ENCODE measurements at regions not wholly inside any gene's neighbourhood (a gene's known extent, or its start where the extent isn't known, plus 50 kb on each side); places are given as distances from the start of the nearest gene placed in this dataset.

DNA sequence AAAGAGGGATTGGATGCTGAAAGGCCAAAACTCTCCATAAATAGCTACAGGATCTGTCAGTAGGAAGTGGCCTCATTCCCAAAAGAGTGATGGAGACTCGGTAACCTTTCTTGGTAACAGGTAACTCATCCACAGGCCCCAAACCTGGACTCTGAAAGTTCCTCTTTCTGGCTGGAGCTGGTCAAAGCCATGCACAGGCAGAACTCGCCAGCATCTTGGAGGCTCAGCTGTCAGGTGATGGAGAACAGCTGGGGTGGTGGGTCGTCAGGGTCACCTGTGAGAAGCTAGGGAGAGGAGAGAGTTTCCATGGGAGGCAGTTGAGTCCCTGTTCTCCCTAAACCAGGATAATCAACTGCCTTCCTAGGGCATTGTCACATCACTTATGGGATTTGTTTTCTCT lies 354.3 kb upstream of the GATB start:
- no peak for DNase-seq (ENCODE audit: insufficient read length, low spot score)
- no peak for FAIRE-seq
- no peak for TF ChIP-seq PAX5 (IDR thresholded peaks at IDR 0.05; ENCODE audit: insufficient read depth, low read length, severe bottlenecking)
- TF ChIP-seq POLR2A (IDR thresholded peaks at IDR 0.05; ENCODE audit: low read depth, low read length) = no peak
- TF ChIP-seq POU2F2 (IDR thresholded peaks at IDR 0.05; ENCODE audit: low read depth, low read length) = no peak
- no peak for TF ChIP-seq POLR2AphosphoS5 (IDR thresholded peaks at IDR 0.05; ENCODE audit: low read depth, low read length)
- TF ChIP-seq SPI1 (IDR thresholded peaks at IDR 0.05; ENCODE audit: low read depth, low read length) = no peak
- no peak for TF ChIP-seq TAF1 (IDR thresholded peaks at IDR 0.05; ENCODE audit: low read depth, low read length)

DNA sequence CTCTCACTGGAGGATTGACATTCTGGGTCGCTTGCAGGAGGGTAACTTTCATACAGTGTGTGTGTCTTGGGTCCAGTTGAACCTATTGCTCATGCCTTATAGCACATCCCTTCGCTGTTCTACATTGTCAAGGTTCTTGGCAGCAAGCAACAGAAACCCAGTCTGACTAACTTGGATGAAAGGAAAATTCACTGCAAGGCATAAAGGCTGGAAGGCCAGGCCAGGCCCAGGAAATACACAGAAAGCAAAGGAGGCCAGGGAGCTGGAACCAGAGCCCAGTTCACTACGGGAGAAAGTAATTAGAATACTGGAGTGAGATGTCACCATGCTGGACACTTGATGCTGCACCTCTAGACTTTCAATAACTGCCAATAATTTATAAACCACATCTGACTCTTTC lies 353.8 kb upstream of the GATB start:
- FAIRE-seq = no peak
- DNase-seq (ENCODE audit: insufficient read length, low spot score) = no peak
- TF ChIP-seq TAF1 (IDR thresholded peaks at IDR 0.05; ENCODE audit: low read depth, low read length) (no peak), POLR2A (IDR thresholded peaks at IDR 0.05; ENCODE audit: low read depth, low read length) (no peak), POLR2AphosphoS5 (IDR thresholded peaks at IDR 0.05; ENCODE audit: low read depth, low read length) (no peak), POU2F2 (IDR thresholded peaks at IDR 0.05; ENCODE audit: low read depth, low read length) (no peak), PAX5 (IDR thresholded peaks at IDR 0.05; ENCODE audit: insufficient read depth, low read length, severe bottlenecking) (no peak), SPI1 (IDR thresholded peaks at IDR 0.05; ENCODE audit: low read depth, low read length) (no peak)

DNA sequence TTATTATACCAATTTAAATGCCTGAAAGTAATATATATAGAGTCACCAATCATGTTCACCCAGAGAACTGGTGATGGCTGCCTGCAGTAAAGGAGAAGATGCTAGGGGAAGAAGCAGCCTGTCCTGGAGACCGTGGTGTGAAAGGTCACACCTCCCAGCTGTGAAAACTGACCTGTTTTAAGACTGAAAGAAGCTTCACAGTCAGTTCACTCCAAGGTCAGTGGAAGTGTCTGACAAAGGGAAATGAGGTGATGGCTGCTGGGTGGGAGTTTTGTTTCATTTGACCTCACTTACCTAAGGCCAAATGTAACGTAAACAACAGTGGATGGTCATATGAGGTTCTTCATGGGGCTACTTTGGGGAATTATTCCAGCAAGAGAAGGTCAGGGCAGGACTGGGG lies 352.1 kb upstream of the GATB start:
- TF ChIP-seq POLR2AphosphoS5 (IDR thresholded peaks at IDR 0.05; ENCODE audit: low read depth, low read length) (no peak), POU2F2 (IDR thresholded peaks at IDR 0.05; ENCODE audit: low read depth, low read length) (no peak), TAF1 (IDR thresholded peaks at IDR 0.05; ENCODE audit: low read depth, low read length) (no peak), POLR2A (IDR thresholded peaks at IDR 0.05; ENCODE audit: low read depth, low read length) (no peak), SPI1 (IDR thresholded peaks at IDR 0.05; ENCODE audit: low read depth, low read length) (no peak), PAX5 (IDR thresholded peaks at IDR 0.05; ENCODE audit: insufficient read depth, low read length, severe bottlenecking) (no peak)
- FAIRE-seq = no peak
- DNase-seq (ENCODE audit: insufficient read length, low spot score) = no peak

DNA sequence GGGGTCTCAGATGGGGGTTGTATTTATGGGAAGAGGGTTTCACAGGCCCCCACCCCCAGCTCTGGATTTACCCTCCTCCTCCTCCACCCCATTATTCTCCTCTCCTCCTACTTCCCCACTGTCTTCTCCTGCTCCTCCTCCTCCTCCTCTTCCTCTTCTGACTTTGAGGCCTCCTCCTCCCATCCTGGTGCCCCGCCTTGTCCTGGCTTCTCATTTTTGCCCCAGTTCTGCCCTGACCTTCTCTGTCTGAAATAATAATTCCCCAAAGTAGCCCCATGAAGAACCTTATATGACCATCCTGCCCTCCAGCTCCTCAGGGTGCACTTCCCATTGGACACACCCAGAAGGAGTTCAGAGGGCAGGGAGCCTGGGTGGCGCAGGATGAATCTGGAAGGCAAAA lies 351.4 kb upstream of the GATB start:
- DNase-seq (ENCODE audit: insufficient read length, low spot score) (no peak), FAIRE-seq (no peak)
- no peak for TF ChIP-seq POLR2AphosphoS5 (IDR thresholded peaks at IDR 0.05; ENCODE audit: low read depth, low read length)
- no peak for TF ChIP-seq POU2F2 (IDR thresholded peaks at IDR 0.05; ENCODE audit: low read depth, low read length)
- no peak for TF ChIP-seq PAX5 (IDR thresholded peaks at IDR 0.05; ENCODE audit: insufficient read depth, low read length, severe bottlenecking)
- no peak for TF ChIP-seq TAF1 (IDR thresholded peaks at IDR 0.05; ENCODE audit: low read depth, low read length)
- TF ChIP-seq SPI1 (IDR thresholded peaks at IDR 0.05; ENCODE audit: low read depth, low read length) = no peak
- TF ChIP-seq POLR2A (IDR thresholded peaks at IDR 0.05; ENCODE audit: low read depth, low read length) = no peak

DNA sequence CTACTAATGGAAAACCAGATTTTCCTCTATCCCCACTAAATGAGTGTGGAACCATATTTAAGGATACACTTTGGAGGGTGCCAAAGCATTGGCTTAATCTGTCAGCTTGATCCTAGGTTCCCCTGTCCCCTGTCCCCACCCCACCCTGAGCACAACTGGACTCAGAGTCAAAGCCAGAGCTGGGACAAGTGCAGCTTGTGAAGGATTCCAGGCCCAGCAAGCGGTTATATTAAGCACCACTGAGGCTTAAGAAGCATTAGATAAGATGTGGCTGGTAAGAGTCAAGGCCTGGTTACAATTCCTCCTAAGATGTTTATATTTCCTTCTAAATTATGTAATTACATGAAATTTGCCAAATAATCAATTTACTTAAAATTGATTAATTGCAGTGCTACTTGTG lies 350.0 kb upstream of the GATB start:
- FAIRE-seq (no peak), DNase-seq (ENCODE audit: insufficient read length, low spot score) (no peak)
- TF ChIP-seq TAF1 (IDR thresholded peaks at IDR 0.05; ENCODE audit: low read depth, low read length) (no peak), PAX5 (IDR thresholded peaks at IDR 0.05; ENCODE audit: insufficient read depth, low read length, severe bottlenecking) (no peak), POLR2A (IDR thresholded peaks at IDR 0.05; ENCODE audit: low read depth, low read length) (no peak), POU2F2 (IDR thresholded peaks at IDR 0.05; ENCODE audit: low read depth, low read length) (no peak), POLR2AphosphoS5 (IDR thresholded peaks at IDR 0.05; ENCODE audit: low read depth, low read length) (no peak), SPI1 (IDR thresholded peaks at IDR 0.05; ENCODE audit: low read depth, low read length) (no peak)

DNA sequence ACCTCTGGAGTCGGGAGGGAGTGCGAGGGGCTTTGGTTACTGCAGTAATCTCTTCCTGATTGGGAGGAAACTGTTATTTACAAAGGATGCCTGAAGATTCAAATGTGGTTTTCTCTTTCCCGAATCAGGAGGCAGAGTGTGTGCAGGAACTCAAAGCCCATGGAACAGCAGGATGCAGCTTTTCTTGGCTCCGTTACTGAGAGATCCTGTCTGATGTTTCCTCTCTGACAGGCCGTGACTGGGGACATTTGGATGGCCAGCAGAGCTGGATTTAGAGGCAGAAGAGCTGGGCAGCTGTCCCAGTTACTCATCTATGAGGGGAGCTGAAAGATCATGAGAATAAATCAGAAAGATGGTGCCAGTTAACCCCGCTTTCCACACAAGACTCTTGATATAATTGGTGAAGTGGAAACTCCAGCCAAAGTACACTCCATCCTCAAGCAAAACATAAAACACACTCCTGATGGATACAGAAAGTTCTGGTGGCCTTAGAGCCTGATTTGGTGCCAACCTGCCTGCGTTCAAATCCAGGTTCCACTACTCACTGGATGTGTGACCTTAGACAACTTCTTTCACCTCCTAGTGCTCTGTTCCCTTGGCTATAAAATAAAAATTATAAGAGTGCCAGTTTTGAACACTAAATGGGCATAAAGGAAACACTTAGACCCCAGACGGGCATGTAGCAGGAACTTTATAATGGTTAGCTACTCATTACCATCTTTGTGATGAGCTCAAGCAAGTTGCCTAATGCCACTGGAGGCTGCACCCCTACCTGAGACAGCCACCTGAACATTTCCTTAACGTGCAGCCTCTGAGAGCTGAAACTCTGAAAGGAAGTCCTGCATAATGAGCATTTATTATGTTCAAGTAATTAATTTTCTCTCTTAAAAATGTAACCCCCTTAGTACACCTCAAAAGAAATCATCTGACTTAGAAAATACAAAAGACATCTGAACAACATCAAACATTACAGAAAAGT lies 349.0 kb upstream of the GATB start:
- FAIRE-seq = no peak
- DNase-seq (ENCODE audit: insufficient read length, low spot score) = no peak
- TF ChIP-seq POLR2A (IDR thresholded peaks at IDR 0.05; ENCODE audit: low read depth, low read length) (no peak), SPI1 (IDR thresholded peaks at IDR 0.05; ENCODE audit: low read depth, low read length) (no peak), PAX5 (IDR thresholded peaks at IDR 0.05; ENCODE audit: insufficient read depth, low read length, severe bottlenecking) (no peak), TAF1 (IDR thresholded peaks at IDR 0.05; ENCODE audit: low read depth, low read length) (no peak), POU2F2 (IDR thresholded peaks at IDR 0.05; ENCODE audit: low read depth, low read length) (no peak), POLR2AphosphoS5 (IDR thresholded peaks at IDR 0.05; ENCODE audit: low read depth, low read length) (no peak)

DNA sequence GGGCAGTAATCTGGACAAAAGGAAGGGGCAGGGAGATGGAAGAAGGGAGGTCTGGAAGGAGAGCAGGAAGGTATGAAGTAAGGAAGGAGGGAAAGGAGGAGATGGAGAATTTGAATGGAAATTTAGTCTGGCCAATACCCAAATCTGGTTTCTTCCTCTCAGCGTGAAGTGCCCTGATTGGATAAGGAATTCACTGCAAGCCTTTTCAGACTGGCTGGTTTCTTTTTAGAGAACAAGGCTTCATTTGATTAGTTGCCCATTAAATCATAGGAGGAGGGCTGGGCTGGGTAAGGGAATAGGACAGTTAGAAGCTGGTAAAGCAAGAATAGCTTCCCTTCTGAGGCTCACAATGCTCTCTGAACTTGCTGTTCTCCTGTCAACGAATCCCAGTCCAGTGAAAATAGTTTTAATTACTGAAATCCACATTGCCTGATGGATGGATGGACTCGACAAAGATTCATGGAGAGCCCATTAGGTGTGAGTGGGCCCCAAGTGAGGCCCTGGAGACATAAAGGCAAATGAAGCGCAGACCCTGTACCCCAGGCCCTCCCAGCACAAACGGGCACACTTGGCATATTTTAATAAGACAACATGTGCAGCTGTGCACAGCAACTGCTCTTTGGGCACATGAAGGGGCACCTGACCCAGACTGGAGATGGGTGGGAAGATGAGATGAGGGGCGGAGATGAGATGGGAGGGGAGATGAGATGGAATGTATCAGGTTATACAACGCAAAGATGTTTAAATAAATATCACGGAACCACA lies 347.1 kb upstream of the GATB start:
- TF ChIP-seq POU2F2 (IDR thresholded peaks at IDR 0.05; ENCODE audit: low read depth, low read length) (no peak), PAX5 (IDR thresholded peaks at IDR 0.05; ENCODE audit: insufficient read depth, low read length, severe bottlenecking) (no peak), SPI1 (IDR thresholded peaks at IDR 0.05; ENCODE audit: low read depth, low read length) (no peak), POLR2AphosphoS5 (IDR thresholded peaks at IDR 0.05; ENCODE audit: low read depth, low read length) (no peak)
- no peak for FAIRE-seq
- no peak for DNase-seq (ENCODE audit: insufficient read length, low spot score)

DNA sequence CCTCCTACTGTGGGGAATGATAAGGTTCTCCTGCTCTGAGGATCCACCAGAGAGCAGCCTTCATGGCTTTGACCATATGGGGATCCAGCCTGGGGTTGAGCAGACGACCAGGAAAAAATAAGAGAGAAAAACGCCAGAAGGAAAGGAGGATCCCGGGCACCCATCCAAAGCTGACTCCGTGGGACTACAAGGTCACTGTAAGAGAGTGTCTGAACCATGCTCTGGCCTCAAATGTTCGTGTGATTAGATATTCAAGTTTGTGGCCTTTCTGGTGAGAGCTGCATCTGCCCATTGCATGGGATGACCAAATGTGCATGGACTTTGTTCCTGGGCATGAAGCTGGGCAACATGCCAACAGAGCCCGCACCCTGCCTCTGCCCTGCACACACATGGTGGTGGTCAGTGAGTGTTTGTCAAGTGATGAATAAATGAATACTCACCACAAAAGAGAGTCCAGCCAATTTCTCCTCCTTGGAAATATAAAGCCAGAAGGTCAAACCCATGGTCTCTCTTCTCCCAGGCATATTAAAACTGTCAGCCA lies 346.0 kb upstream of the GATB start:
- no peak for DNase-seq (ENCODE audit: insufficient read length, low spot score)
- no peak for TF ChIP-seq POLR2AphosphoS5 (IDR thresholded peaks at IDR 0.05; ENCODE audit: low read depth, low read length)
- TF ChIP-seq POLR2A (IDR thresholded peaks at IDR 0.05; ENCODE audit: low read depth, low read length) = no peak
- no peak for TF ChIP-seq PAX5 (IDR thresholded peaks at IDR 0.05; ENCODE audit: insufficient read depth, low read length, severe bottlenecking)
- TF ChIP-seq SPI1 (IDR thresholded peaks at IDR 0.05; ENCODE audit: low read depth, low read length) = no peak
- no peak for TF ChIP-seq POU2F2 (IDR thresholded peaks at IDR 0.05; ENCODE audit: low read depth, low read length)
- no peak for TF ChIP-seq TAF1 (IDR thresholded peaks at IDR 0.05; ENCODE audit: low read depth, low read length)
- no peak for FAIRE-seq

Data from GM12891 (cell line).